Left lung (tissue), 4 donors: ENCODE measurements at regions not wholly inside any gene's neighbourhood (a gene's known extent, or its start where the extent isn't known, plus 50 kb on each side); places are given as distances from the start of the nearest gene placed in this dataset.

Experiments
- ATAC-seq: fragments of 200-7000 bp; cut with Tn5 transposase; one replicate; pipeline ENCODE4 v1.9.1; 2020; ENCODE audit warnings: moderate library complexity
- DNase-seq, 4 donors: peaks; one replicate each; pipeline ENCODE4 v3.0.0-alpha.2; 2013 to 2020
- H3K27ac ChIP-seq, 2 donors: fragments of 200-600 bp; sonication (generic) in 1 of 2; one replicate each; pipeline versions ENCODE4 v1.5.0 to v1.8.0; 2020 to 2021
- H3K27me3 ChIP-seq, 2 donors: fragments of 200-600 bp; sonication (generic) in 1 of 2; one replicate each; pipeline versions ENCODE4 v1.5.0 to v1.8.0; 2020 to 2021
- H3K36me3 ChIP-seq, 2 donors: fragments of 200-600 bp; sonication (generic) in 1 of 2; one replicate each; pipeline versions ENCODE4 v1.5.0 to v1.8.0; 2020 to 2021
- H3K4me1 ChIP-seq, 2 donors: fragments of 200-600 bp; one replicate each; pipeline ENCODE4 v1.8.0; 2021
- H3K4me3 ChIP-seq, 2 donors: fragments of 200-600 bp; sonication (generic) in 1 of 2; one replicate each; pipeline versions ENCODE4 v1.5.0 to v1.8.0; 2020 to 2021; ENCODE audit warnings: mild to moderate bottlenecking in 1 of 2
- H3K9me3 ChIP-seq, 2 donors: fragments of 200-600 bp; sonication (generic) in 1 of 2; one replicate each; pipeline versions ENCODE4 v1.5.0 to v1.8.0; 2020 to 2021
- intact Hi-C, 2 donors: fragments of 100-400 bp; cut with DNase I; formaldehyde crosslinking; loops; one replicate each; pipeline versions ENCODE4 v1.11.2 to v1.14.2; 2022
- TF ChIP-seq, protein P1 (sequence below), 2 donors: fragments of 200-600 bp; sonication (generic) in 1 of 2; IDR thresholded peaks; one replicate each; pipeline versions ENCODE4 v1.5.0 to v1.8.0; 2021; ENCODE audit warnings: antibody characterized with exemption in 2 of 2
- donor health status: DM: no; HTN: yes; CAD: no.
- donor health status: DM: no; HTN: no; CAD: no.

DNA sequence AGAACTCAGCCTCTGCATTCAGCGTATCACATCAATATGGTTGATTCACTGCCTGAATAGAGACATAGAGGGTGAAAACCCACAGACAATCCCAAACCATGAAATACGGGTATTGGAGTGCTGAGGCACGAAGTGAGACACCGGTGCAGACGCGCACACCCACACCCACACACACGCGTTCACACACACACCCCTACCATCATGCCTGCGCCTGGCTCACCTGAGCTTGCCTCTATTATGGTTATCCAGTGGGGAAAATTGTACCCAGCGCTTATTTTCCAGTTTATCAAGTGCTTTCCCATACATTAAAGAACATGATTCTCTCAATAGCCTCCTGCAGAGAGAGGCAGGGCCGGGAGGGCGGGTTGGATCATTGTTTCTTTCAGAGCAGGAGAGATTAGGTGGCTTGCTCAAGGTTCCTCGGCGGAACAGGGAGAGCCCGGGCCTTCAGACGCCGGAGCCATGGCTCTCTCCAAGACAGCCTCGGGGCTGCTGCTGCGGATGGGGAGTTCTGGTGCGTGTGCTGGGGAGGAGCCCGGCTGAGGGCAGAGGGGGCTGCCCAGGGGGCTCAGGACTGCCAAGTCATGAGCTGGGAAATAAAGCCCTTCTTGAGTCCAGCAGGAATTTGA, 78.9 kb upstream of the THY1 start:
- no peak for DNase-seq
- TF ChIP-seq, protein P1, sequence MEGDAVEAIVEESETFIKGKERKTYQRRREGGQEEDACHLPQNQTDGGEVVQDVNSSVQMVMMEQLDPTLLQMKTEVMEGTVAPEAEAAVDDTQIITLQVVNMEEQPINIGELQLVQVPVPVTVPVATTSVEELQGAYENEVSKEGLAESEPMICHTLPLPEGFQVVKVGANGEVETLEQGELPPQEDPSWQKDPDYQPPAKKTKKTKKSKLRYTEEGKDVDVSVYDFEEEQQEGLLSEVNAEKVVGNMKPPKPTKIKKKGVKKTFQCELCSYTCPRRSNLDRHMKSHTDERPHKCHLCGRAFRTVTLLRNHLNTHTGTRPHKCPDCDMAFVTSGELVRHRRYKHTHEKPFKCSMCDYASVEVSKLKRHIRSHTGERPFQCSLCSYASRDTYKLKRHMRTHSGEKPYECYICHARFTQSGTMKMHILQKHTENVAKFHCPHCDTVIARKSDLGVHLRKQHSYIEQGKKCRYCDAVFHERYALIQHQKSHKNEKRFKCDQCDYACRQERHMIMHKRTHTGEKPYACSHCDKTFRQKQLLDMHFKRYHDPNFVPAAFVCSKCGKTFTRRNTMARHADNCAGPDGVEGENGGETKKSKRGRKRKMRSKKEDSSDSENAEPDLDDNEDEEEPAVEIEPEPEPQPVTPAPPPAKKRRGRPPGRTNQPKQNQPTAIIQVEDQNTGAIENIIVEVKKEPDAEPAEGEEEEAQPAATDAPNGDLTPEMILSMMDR (IDR thresholded peaks at IDR 0.05) = no peak
- Histone ChIP-seq H3K27me3 (peaks cover 0 to 30% of the 10 kb centered on the region in 2 donors), H3K27ac (no peak overlapping the region), H3K36me3 (no peaks in the 10 kb centered on the region), H3K9me3 (no peaks in the 10 kb centered on the region), H3K4me3 (no peak overlapping the region), H3K4me1 (no peaks in the 10 kb centered on the region)
- intact Hi-C loops = no loop called here
- no peak for ATAC-seq

DNA sequence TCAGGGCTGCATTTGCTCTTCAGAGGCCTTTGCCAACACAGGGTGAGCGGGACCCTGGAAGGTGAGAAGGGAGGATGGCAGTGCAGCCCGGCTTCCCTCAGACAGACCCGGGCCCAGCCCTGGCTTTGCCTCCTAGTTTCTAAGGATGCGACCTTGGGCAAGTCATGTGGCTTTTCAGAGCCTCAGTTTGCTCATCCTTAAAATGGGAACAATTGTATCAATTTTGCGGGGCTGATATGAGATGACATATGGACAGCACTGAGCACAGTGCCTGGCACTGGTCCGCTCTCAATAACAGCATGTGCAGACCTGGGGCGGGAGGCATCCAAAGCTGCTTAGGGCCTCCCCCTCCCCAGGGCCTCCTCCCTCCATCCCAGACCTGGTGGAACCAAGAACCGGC, 74.7 kb upstream of the THY1 start:
- no peak for DNase-seq
- intact Hi-C loops = no loop called here
- H3K36me3 ChIP-seq = no peaks in the 10 kb centered on the region
- TF ChIP-seq, protein P1 (IDR thresholded peaks at IDR 0.05) = no peak
- no peak overlapping the region for H3K27ac ChIP-seq
- H3K27me3 ChIP-seq = peaks cover 0 to 39% of the 10 kb centered on the region in 2 donors
- no peak for ATAC-seq
- H3K9me3 ChIP-seq = no peaks in the 10 kb centered on the region
- H3K4me1 ChIP-seq = no peaks in the 10 kb centered on the region
- H3K4me3 ChIP-seq = no peak overlapping the region

DNA sequence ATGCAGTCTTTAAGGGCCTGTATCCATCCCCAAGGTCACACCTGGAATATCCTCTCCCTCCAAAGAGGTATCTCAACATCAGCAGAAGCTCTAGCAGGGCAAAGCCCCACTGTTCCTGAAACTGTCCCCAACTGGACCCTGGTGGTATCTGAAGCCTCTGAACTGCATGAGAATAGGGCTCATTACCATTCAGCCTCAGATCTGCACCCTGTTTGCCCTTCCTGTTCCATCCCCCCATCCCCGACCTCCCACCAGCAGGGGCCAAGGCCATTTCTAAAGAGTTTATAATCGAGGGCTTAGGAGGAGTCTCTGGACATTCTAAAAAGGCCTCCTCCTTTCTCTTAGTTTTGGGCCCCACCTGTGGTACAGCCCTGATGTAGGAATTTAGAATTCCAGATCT, 74.0 kb upstream of the THY1 start:
- ATAC-seq (no peak), DNase-seq (no peak)
- no peaks in the 10 kb centered on the region for H3K36me3 ChIP-seq
- TF ChIP-seq, protein P1 (IDR thresholded peaks at IDR 0.05) = no peak
- H3K4me3 ChIP-seq = no peak overlapping the region
- intact Hi-C loops = no loop called here
- peaks cover 0 to 35% of the 10 kb centered on the region in 2 donors for H3K27me3 ChIP-seq
- no peak overlapping the region for H3K27ac ChIP-seq
- H3K9me3 ChIP-seq = no peaks in the 10 kb centered on the region
- no peaks in the 10 kb centered on the region for H3K4me1 ChIP-seq

DNA sequence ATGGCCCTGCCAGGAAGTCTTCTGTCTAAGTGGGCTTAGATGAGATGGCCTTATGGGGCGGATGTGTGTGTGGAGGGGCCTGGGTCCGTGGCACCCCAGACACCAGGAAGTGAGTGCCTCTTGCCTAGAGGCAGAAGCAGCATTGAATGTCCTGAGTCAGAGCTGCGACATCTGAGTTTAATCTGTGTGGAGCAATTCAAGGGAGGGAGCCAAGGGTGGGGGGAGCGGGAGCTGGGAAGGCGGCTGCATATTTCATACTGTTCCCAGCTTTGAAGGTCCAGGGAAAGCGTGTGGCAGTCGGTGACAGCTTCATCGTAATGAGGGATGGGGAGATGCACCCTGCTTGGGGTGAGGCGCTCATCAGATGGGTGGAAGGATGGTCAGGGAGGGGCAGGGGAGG, 73.5 kb upstream of the THY1 start:
- intact Hi-C loops = no loop called here
- H3K9me3 ChIP-seq = no peaks in the 10 kb centered on the region
- peaks cover 0 to 31% of the 10 kb centered on the region in 2 donors for H3K27me3 ChIP-seq
- no peak overlapping the region for H3K4me3 ChIP-seq
- TF ChIP-seq, protein P1 (IDR thresholded peaks at IDR 0.05) = no peak
- no peaks in the 10 kb centered on the region for H3K4me1 ChIP-seq
- DNase-seq = no peak
- H3K27ac ChIP-seq = no peak overlapping the region
- ATAC-seq = no peak
- no peaks in the 10 kb centered on the region for H3K36me3 ChIP-seq

DNA sequence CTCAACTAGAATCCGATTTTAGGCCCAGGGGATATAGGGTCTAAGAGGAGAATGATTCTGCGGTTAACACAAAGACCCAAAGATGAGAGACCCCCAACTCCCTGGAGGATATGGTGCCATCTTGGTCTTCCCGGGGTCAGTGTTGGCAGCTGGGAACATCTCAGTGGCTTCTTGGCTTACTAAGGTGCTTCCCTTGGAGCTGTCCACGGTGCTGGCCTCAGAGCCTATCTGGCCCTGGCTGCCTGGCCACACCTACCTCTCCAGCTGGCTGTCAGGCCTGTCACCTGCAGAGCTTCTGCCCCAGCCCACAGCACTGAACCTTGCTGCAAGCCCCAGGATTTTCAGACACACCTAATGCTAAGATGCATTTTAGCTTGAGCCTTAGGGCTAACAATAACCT, 70.7 kb upstream of the THY1 start:
- Histone ChIP-seq H3K27ac (no peak overlapping the region), H3K27me3 (peaks cover 0 to 22% of the 10 kb centered on the region in 2 donors), H3K4me3 (no peak overlapping the region), H3K4me1 (no peaks in the 10 kb centered on the region), H3K9me3 (no peaks in the 10 kb centered on the region), H3K36me3 (no peaks in the 10 kb centered on the region)
- peak in 2 of 4 donors; percentile 44 to 48 for DNase-seq
- intact Hi-C loops = no loop called here
- TF ChIP-seq, protein P1 (IDR thresholded peaks at IDR 0.05) = no peak
- peak; percentile 88 for ATAC-seq
